MM.1S (cell line): ENCODE measurements at regions not wholly inside any gene's neighbourhood (a gene's known extent, or its start where the extent isn't known, plus 50 kb on each side); places are given as distances from the start of the nearest gene placed in this dataset.

Source experiments
- DNase-seq: peaks from one replicate; pipeline ENCODE4 v3.0.0-alpha.2; 2015
- H2AFZ ChIP-seq: fragments of 300-600 bp; sonication (generic); 2 replicates; pipeline ENCODE4 v1.6.0; 2016; ENCODE audit warnings: antibody characterized with exemption, low read length
- H3F3A ChIP-seq: fragments of 300-600 bp; sonication (generic); 2 replicates; pipeline ENCODE4 v1.6.1; 2016; ENCODE audit warnings: mild to moderate bottlenecking, antibody characterized with exemption, low read length, moderate library complexity, mixed read lengths; ENCODE audit not compliant: insufficient read depth
- H3K27ac ChIP-seq: fragments of 300-600 bp; sonication (generic); 2 replicates; pipeline ENCODE4 v1.5.1; 2016; ENCODE audit warnings: mild to moderate bottlenecking, low read length
- H3K27me3 ChIP-seq: fragments of 300-600 bp; sonication (generic); replicated peaks from 2 replicates; pipeline ENCODE4 v1.6.0; 2016; ENCODE audit warnings: low read length; ENCODE audit not compliant: insufficient read depth
- H3K36me3 ChIP-seq: fragments of 300-600 bp; sonication (generic); replicated peaks from 2 replicates; pipeline ENCODE4 v1.6.1; 2016; ENCODE audit warnings: mild to moderate bottlenecking, low read length, mixed read lengths; ENCODE audit not compliant: insufficient read depth
- H3K4me1 ChIP-seq: fragments of 300-600 bp; sonication (generic); 2 replicates; pipeline ENCODE4 v1.6.1; 2016; ENCODE audit warnings: low read length, mixed read lengths
- H3K4me2 ChIP-seq: fragments of 300-600 bp; sonication (generic); 2 replicates; pipeline ENCODE4 v1.6.0; 2016; ENCODE audit warnings: low read depth, low read length
- H3K4me3 ChIP-seq: fragments of 300-600 bp; sonication (generic); 2 replicates; pipeline ENCODE4 v1.5.1; 2016; ENCODE audit warnings: low read length, mixed read lengths
- H3K79me2 ChIP-seq: fragments of 300-600 bp; sonication (generic); 2 replicates; pipeline ENCODE4 v1.6.1; 2016; ENCODE audit warnings: mixed run types, low read length, mixed read lengths
- H3K9ac ChIP-seq: fragments of 300-600 bp; sonication (generic); 2 replicates; pipeline ENCODE4 v1.6.1; 2016; ENCODE audit warnings: low read length, mixed read lengths
- H3K9me2 ChIP-seq: fragments of 300-600 bp; sonication (generic); replicated peaks from 2 replicates; pipeline ENCODE4 v1.6.1; 2016; ENCODE audit warnings: mild to moderate bottlenecking, low read length, mixed read lengths; ENCODE audit not compliant: insufficient read depth
- H3K9me3 ChIP-seq: fragments of 300-600 bp; sonication (generic); replicated peaks from 2 replicates; pipeline ENCODE4 v1.6.1; 2016; ENCODE audit warnings: mild to moderate bottlenecking, low read length, mixed read lengths; ENCODE audit not compliant: insufficient read depth
- H4K20me1 ChIP-seq: fragments of 300-600 bp; sonication (generic); 2 replicates; pipeline ENCODE4 v1.6.1; 2016; ENCODE audit warnings: mild to moderate bottlenecking, low read length, moderate library complexity, mixed read lengths; ENCODE audit not compliant: insufficient read depth
- CTCF ChIP-seq: fragments of 300-600 bp; sonication (generic); IDR thresholded peaks from 2 replicates; pipeline ENCODE4 v1.5.1; 2016; ENCODE audit warnings: antibody characterized with exemption, low read length, mixed read lengths
- EZH2 ChIP-seq: fragments of 300-600 bp; sonication (generic); optimal IDR thresholded peaks from 2 replicates; pipeline ENCODE3; 2017; ENCODE audit warnings: low read depth, mild to moderate bottlenecking, antibody characterized with exemption, low read length, mixed read lengths
- EZH2phosphoT487 ChIP-seq: fragments of 300-600 bp; sonication (generic); IDR thresholded peaks from 2 replicates; pipeline ENCODE4 v1.6.1; 2018; ENCODE audit warnings: antibody characterized with exemption, low read length

GRCh38 chr18:78682716-78683115 lies 296.9 kb upstream of the SALL3 start:
- TF ChIP-seq EZH2phosphoT487, result no peak
- no peak for TF ChIP-seq CTCF
- no peak for TF ChIP-seq EZH2
- Histone ChIP-seq H3K79me2 (no peaks in the 10 kb centered on the region), H3K9me3 (no peaks in the 10 kb centered on the region), H3K9me2 (no peaks in the 10 kb centered on the region), H2AFZ (no peak overlapping the region), H3K27ac (no peak overlapping the region), H3K4me2 (no peak overlapping the region), H3K4me1 (no peaks in the 10 kb centered on the region), H3K27me3 (no peaks in the 10 kb centered on the region), H4K20me1 (no peaks in the 10 kb centered on the region), H3K4me3 (no peak overlapping the region), H3K9ac (no peak overlapping the region), H3F3A (no peaks in the 10 kb centered on the region), H3K36me3 (no peaks in the 10 kb centered on the region)
- DNase-seq, result no peak

GRCh38 chr18:78683191-78684010 lies 296.2 kb upstream of the SALL3 start:
- Histone ChIP-seq H3K4me3 (no peak overlapping the region), H3K4me1 (no peaks in the 10 kb centered on the region), H3K9me3 (no peaks in the 10 kb centered on the region), H3F3A (no peaks in the 10 kb centered on the region), H4K20me1 (no peaks in the 10 kb centered on the region), H3K36me3 (no peaks in the 10 kb centered on the region), H3K4me2 (no peak overlapping the region), H3K27ac (no peak overlapping the region), H3K9me2 (no peaks in the 10 kb centered on the region), H2AFZ (no peak overlapping the region), H3K9ac (no peak overlapping the region), H3K27me3 (no peaks in the 10 kb centered on the region), H3K79me2 (no peaks in the 10 kb centered on the region)
- no peak for TF ChIP-seq EZH2
- no peak for TF ChIP-seq CTCF
- no peak for TF ChIP-seq EZH2phosphoT487
- DNase-seq, result no peak

- Histone ChIP-seq H3K27ac (no peak overlapping the region), H3K36me3 (no peaks in the 10 kb centered on the region)
- TF ChIP-seq EZH2 (no peak), CTCF (no peak), EZH2phosphoT487 (no peak)
Observed at GRCh38 chr18:78685250-78685979, 294.2 kb upstream of the SALL3 start.

More at GRCh38 chr18:78685250-78685979, 294.2 kb upstream of the SALL3 start:
- Histone ChIP-seq H3K79me2 (no peaks in the 10 kb centered on the region), H3K4me1 (no peaks in the 10 kb centered on the region), H4K20me1 (no peaks in the 10 kb centered on the region), H2AFZ (no peak overlapping the region), H3K9me2 (no peaks in the 10 kb centered on the region), H3K4me3 (no peak overlapping the region), H3K9ac (no peak overlapping the region), H3K4me2 (no peak overlapping the region), H3K27me3 (no peaks in the 10 kb centered on the region), H3K9me3 (no peaks in the 10 kb centered on the region), H3F3A (no peaks in the 10 kb centered on the region)
- DNase-seq, result no peak
